ENCODE measurements at regions not wholly inside any gene's neighbourhood (a gene's known extent, or its start where the extent isn't known, plus 50 kb on each side); places are given as distances from the start of the nearest gene placed in this dataset.

DNA sequence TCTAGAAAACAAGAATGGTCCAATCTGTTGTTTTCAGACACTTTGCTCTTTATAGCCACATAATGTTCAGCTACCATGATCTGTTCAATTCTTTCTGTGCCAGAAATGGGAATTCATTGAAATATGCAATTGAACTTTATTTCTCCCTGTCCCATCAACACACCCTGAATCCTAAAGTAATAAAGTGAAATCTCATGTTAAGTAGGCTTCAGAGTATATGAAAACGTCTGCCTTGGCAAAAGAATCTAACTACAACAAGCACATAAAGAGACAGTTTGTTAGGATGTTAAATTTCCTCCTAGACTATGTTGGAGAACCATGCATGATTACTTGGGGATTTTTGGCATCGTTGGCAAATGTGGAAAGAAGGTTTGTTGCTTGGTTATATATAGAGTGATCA lies 722.7 kb downstream of the XPNPEP1 start:
- TF ChIP-seq, protein P1, sequence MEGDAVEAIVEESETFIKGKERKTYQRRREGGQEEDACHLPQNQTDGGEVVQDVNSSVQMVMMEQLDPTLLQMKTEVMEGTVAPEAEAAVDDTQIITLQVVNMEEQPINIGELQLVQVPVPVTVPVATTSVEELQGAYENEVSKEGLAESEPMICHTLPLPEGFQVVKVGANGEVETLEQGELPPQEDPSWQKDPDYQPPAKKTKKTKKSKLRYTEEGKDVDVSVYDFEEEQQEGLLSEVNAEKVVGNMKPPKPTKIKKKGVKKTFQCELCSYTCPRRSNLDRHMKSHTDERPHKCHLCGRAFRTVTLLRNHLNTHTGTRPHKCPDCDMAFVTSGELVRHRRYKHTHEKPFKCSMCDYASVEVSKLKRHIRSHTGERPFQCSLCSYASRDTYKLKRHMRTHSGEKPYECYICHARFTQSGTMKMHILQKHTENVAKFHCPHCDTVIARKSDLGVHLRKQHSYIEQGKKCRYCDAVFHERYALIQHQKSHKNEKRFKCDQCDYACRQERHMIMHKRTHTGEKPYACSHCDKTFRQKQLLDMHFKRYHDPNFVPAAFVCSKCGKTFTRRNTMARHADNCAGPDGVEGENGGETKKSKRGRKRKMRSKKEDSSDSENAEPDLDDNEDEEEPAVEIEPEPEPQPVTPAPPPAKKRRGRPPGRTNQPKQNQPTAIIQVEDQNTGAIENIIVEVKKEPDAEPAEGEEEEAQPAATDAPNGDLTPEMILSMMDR (IDR thresholded peaks at IDR 0.05; ENCODE audit: low read depth, low read length, missing control alignments) = no peak
- H3K4me3 ChIP-seq (replicated peaks; ENCODE audit: low read depth, low read length) = no peak overlapping the region
- DNase-seq (ENCODE audit: extremely low read depth, low read depth) = no peak

DNA sequence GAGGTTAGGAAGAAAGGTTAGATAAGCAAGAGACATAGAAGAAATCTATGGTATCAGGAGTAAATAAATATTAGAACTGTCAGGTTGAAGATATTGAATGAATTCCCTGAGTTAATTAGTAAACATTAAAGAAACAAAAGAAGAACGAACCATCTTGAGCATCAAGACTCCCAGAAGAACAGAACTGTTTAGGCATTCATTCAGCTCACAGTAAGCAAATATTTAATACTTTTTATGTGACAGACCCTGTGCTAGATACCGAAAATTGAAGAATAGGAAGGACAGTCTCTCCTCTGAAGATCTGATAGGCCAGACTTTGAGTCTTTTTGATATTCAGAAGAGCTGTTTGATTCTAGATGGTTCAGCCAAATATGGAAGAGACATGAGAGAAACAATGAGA lies 731.5 kb downstream of the XPNPEP1 start:
- H3K4me3 ChIP-seq (replicated peaks; ENCODE audit: low read depth, low read length) = no peak overlapping the region

DNA sequence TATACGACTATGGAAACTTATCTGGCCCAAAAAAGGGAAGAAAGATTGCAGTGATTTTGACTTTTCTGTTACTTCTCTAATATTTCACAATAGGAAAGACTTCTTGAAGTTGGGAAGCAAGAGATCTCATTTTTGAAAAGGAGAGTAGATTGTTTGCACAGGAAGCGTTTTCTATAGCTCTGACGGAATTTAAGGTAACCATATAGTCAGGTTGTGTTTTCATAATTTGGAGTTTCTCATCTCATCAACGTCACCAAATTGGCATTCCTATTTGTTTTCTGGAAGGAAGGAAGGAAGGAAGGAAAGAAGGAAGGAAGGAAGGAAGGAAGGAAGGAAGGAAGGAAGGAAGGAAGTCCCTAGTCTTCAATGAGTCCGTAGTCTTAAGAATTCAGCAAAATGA lies 732.0 kb downstream of the XPNPEP1 start:
- TF ChIP-seq, protein P1 (IDR thresholded peaks at IDR 0.05; ENCODE audit: low read depth, low read length, missing control alignments) = no peak
- no peak for DNase-seq (ENCODE audit: extremely low read depth, low read depth)
- H3K4me3 ChIP-seq (replicated peaks; ENCODE audit: low read depth, low read length) = no peak overlapping the region

More for the DNA sequence above, 731.5 kb downstream of the XPNPEP1 start:
- no peak for DNase-seq (ENCODE audit: extremely low read depth, low read depth)
- TF ChIP-seq, protein P1 (IDR thresholded peaks at IDR 0.05; ENCODE audit: low read depth, low read length, missing control alignments) = no peak

DNA sequence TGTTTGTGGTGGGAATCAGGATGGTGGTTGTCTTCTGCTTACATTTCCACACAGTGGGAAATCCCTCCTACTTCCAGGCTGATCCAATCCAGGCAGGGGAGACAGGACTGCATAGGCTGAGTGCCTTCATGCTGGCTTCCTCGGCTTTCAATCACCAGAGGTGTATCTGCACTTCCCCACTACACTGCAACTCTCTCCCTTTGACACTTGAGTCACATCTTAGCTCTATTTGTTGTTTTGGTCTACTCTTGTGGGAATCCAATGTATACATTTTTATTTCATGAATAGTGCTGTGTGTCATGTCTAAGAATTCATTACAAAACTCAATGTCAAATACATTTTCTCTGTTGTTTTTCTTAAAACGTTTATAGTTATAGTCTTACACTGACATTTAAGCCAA lies 735.6 kb downstream of the XPNPEP1 start:
- TF ChIP-seq, protein P1 (IDR thresholded peaks at IDR 0.05; ENCODE audit: low read depth, low read length, missing control alignments) = no peak
- no peak for DNase-seq (ENCODE audit: extremely low read depth, low read depth)
- no peak overlapping the region for H3K4me3 ChIP-seq (replicated peaks; ENCODE audit: low read depth, low read length)

DNA sequence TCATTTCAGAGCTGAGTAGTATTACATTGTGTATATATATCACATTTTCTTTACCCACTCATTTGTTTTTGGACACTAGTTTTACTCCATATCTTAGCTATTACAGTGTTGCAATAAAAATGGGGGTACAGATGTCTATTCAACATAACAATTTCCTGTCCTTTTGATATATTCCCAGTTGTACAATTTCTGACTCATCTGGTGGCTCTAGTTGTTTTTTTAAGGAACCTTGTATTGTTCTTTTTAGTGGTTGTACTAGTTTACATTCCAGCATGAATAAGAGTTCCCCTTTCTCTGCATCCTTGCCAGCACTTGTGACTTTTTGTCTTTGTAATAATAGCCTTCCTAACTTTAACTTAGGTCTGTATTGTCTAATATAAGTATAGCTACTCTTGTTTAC lies 739.9 kb downstream of the XPNPEP1 start:
- H3K4me3 ChIP-seq (replicated peaks; ENCODE audit: low read depth, low read length) = no peak overlapping the region
- TF ChIP-seq, protein P1 (IDR thresholded peaks at IDR 0.05; ENCODE audit: low read depth, low read length, missing control alignments) = no peak
- DNase-seq (ENCODE audit: extremely low read depth, low read depth) = no peak

DNA sequence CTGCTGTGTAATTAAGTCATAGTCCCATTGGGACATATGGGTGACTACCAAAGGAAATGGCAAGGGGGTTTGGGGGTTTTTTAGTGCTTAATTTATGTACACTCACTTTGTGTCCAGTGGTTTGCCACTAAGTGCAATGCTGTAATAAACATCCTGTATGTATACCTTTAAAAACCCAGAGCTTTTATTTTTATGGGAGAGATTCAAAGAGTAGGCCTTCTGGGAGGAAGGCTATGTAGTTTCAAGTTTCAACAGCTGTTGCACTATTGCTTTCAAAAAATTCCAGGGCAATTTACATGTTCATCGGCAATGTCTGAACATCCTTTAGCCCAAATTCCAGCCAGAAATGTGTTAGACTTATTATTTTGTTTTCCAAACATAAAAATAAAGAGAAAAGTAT lies 744.7 kb downstream of the XPNPEP1 start:
- no peak for DNase-seq (ENCODE audit: extremely low read depth, low read depth)
- no peak overlapping the region for H3K4me3 ChIP-seq (replicated peaks; ENCODE audit: low read depth, low read length)
- TF ChIP-seq, protein P1 (IDR thresholded peaks at IDR 0.05; ENCODE audit: low read depth, low read length, missing control alignments) = no peak

DNA sequence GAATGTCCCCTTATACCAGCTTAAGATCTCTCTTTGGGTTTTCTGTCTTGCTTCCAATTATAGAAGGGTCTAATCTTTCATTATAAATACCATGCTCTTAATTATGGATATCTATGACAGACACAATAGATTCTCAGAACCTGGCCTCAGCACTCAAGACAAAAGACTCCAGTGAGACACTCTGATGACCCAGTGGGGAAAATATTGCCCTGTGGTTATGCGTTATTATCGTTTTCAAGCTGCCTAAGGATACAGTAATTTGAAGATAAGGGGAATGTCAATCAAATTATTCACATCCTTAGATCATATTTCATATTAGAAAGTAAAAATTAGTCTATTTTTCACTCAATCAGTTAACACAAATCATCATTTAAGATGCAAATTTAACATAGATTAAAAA lies 748.8 kb downstream of the XPNPEP1 start:
- DNase-seq (ENCODE audit: extremely low read depth, low read depth) = no peak
- no peak overlapping the region for H3K4me3 ChIP-seq (replicated peaks; ENCODE audit: low read depth, low read length)
- TF ChIP-seq, protein P1 (IDR thresholded peaks at IDR 0.05; ENCODE audit: low read depth, low read length, missing control alignments) = no peak
